GM21723 (cell line): ENCODE measurements at regions not wholly inside any gene's neighbourhood (a gene's known extent, or its start where the extent isn't known, plus 50 kb on each side); places are given as distances from the start of the nearest gene placed in this dataset.
"Not testable (repeated sequence)": the region's sequence is repeated elsewhere in the genome, so short reads cannot be mapped to it uniquely, and the experiment has no call there.

Source experiments
- ATAC-seq: cut with Tn5 transposase; IDR thresholded peaks from one replicate; pipeline ENCODE4 v1.9.1; 2021; ENCODE audit warnings: mild to moderate bottlenecking, moderate library complexity; ENCODE audit not compliant: unreplicated experiment

DNA sequence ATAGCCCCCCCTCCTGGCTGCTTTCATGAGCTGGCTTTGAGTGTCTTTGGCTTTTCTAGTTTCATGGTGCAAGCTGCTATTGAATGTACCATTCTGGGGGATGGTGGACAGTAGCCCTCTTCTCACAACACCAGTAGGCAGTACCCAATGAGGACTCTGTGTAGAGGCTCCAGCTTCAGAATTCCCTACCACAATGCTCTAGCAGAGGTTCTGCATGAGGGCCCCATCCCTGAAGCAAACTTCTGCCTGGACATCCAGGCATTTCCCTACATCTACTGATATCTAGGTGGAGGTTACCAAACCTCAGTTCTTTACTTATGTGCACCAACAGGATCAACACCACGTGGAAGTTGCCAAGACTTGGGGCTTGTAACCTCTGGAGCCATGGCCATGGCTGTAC is 1742.9 kb downstream of the SI start:
- no peak for ATAC-seq

DNA sequence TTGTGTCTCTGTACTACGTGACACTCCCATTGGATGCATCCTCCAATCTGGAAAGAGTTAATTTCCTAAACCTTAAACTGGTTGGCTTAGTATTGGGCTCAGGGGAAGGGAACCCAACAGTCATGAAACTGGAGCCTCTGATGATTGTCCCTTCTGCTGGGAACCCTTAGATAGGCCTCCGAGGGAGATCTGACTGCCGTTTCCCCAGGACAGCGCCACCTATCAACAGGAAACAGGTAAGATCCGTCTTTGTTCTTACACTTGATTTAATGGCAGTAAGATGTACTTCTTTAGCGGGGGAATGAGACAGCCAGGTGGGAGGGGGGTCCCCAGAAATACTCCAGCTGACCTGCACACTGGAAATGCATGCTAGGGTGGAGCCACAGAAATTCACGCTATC is 1749.6 kb downstream of the SI start:
- ATAC-seq, result no peak

DNA sequence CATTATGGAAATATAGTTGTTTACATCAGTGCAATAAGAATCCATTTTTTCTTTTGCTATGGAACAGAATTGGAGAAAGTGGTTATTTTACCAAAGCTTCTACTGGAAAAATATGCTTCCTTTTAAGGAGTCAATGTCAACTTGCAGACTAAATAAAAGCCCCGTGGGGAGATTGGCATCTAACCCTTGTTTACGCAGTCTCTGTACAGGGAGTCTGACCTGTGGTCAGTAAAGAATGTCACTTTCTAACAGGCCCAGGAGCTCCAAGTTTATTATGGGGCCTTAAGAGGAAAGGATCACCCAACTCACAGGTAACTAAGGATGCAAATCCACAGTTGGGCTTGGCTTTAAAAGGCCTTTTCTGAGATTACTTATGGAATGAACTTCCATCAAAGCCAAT is 1751.2 kb downstream of the SI start:
- ATAC-seq, result no peak

DNA sequence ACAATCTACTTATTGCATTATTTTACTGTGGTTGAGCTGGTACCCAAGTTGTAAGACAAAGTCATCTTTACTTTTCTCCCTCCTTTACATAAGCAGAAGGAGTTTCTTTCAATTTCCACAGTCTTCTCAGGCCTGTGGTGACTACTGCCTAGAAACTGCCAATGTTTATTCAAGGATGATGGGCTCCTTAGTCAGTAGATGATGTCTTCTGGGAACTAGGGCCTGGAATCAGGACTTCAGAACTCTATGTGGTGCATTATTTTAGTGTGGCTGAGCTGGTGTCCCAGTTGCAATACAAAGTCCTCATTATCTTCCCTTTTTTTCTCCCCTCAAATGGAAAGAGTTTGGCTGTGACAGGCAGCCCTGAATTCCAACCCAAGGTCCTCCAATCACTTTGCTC is 1762.5 kb downstream of the SI start:
- no peak for ATAC-seq

DNA sequence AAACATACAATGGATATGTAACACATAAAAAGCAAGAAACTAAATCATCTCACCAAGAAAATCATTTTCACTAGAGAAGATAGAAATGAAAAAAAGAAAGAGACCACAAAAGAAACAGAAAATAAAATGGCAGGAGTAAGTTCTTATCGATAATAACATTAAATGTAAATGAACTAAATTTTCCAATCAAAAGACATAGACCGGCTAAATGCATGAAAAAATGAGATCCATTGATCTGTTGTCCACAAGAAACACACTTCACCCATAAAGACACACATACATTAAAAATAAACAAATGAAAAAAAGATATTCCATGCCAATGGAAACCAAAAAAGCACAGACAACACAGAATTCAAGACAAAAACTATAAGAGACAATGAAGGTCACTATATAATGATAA is 1771.9 kb downstream of the SI start:
- ATAC-seq, result no peak

DNA sequence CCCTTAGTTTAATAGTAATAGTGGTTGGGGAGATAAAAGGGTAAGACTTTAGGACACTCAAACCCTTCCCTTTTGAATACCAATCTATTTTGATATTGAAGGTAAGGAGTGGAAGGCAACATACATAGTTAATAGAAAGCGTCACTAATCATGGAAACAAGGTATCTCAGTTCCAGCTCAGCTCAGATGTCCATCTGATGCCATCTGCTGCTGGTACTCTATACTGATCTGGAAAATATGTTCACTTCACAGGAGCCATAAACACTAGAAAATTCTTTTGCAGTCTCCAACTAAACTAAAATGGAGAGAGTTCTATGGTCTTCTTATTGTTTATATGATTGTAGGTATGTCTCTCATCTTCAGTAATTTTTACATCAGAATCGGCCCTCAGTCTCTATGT is 1777.1 kb downstream of the OTOL1 start:
- ATAC-seq, result no peak

DNA sequence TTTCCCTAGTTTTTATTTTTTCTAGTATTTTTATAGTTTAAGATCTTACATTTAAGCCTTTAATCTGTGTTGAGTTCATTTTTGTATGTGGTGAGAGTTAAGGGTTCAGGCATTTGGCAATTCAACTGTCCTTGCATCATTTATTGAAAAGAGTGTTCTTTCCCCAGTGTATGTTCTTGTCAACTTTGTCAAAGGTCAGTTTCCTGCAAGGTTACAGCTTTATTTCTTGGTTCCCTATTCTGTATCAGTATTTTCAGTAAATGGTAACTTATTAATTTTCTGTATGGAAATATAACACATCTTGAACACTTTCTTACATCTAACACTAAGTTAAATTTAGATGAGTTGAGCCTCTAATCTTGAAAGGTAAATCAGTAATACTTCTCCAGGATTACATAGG is 1770.1 kb downstream of the OTOL1 start:
- ATAC-seq, result no peak

DNA sequence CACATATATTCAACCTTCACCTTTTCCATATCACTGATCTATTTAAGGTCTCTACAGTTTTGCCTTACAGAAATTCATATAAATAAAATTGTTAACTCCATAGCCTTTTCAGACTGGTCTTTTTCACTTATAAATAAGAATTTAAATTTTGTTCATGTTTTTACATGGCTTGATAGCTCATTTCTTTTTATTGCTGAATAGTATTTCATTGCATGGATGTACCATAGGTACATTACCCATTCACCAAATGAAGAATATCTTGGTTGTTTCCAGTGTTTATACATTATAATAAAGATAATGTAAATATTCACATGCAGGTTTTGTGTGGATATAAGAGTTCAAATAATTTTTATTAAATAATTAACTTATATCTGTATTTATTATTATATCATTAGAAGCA is 1765.0 kb downstream of the OTOL1 start:
- no peak for ATAC-seq

DNA sequence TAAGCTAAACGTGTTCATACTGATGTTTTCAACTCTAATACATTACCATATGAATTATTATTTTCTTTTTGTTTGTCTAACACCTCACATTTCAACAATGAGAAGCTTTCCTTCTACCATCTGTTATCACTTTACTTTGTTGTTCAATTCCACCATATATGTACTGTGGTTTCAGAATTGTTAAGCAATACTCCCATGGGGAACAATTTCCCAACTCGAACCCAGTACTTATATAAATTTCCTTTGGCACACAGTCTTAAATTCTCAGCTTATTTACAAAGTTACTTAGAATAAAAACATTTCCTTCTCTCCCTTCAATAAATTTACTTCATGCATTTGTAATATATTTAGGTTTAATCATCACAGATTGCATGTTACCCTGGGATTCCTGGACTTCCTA is 1764.4 kb downstream of the OTOL1 start:
- no peak for ATAC-seq

DNA sequence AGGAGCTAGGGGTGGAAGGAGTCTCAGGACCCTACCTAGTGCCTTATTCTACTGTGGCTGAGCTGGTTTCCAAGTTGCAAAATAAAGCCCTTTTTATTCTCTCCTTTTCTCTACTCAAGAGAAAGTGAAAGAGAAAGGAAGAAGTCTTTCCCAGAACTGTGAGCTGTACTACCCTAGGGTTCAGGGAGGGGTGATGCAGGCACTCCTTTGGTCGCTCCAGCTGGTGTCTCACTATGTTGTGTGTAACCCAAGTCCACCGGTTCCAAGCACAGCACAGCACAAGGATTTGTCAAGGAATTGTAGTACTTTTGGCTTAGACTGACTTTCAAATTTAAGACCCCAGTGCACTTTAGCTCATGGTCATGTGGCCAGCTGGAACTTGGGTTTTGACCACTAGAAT is 1721.7 kb downstream of the OTOL1 start:
- ATAC-seq, result no peak

DNA sequence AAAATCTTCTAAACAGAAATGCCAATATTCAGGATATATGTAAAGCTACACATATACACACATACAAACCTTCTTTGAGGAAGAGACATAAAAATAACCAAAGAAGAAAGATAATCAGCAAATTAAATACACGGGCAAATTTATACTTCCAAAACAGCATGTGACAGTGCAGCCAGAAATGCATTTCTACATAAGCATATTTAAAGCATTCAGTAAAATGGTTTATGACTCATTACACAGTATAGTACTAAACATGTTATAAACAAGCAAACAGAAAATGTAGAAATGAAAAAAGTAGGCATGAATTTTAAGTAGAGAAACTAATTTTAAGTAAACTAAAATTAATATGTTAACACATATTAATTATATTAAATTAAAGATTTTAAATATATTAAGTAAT is 1717.2 kb downstream of the OTOL1 start:
- no peak for ATAC-seq

DNA sequence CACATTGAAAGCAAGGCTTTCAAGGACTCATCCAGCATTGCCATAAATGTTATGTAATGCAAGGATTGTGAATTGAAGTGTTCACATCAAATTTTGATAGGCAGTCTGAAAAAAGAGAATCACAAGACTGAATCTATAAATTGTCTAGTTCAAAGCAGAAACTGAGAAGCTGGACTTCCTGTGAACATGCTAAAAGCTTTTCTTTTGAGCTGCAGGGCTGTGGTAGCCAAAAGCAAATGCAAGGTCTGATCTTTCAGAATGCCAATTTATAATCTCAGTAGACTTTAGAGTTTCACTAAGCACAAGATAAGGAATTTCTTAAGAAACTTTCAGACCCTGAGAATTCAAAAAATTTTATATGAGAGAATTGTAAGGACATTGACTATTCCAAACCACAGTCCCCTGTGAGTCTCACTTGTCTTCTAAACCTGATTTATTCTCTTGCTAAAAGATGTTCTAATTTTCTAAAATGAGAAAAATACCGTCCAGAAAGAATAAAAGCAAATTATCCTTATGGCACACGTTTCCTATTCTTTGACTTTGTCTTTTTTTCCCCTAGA is 1700.3 kb downstream of the OTOL1 start:
- no peak for ATAC-seq

DNA sequence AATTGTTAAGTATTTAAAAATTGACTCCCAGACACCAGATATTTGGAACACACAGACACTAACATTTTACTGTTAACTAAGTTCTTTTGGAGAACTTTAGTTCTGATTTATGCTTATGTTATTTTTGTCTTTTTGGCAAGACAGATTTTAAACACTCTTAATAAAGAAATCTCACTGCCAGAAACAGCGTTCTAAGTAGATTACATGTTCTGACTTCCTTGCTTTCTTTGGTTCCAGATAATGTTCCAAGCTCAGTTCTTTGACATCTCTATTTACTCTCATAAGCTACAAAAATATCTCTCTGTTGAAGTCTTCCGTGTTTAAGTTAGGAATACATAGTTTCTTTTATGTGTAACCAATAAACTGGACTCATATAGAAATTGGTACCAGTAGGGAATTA is 1699.6 kb downstream of the OTOL1 start:
- ATAC-seq, result no peak

DNA sequence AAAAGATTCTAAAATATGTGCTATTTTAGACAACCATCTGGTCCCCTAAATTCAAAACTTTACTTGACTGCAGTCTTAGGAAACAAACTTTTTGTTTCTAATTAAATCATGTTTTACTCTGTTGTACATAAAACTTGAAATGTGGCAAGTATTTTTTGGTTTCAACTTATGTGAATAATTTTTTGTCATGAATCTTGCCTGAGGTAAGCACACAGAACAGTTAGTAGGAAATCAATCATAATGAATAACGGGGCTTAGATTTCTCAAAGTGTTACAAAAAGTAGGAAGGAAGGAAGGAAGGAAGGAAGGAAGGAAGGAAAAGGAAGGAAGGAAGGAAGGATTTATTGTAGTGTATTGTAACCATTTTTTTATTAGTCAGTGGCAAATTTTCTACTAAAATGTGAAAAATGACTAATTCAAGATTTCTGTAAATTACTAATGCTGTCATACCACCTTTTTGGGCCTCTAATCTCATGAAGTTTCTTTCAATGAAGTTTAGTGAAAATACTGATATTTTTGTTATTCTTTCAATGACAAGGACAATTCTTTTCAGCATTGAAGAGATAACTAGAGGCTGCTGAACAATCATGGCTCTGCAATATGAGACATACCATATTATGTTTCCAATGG is 1689.2 kb downstream of the OTOL1 start:
- no peak for ATAC-seq

DNA sequence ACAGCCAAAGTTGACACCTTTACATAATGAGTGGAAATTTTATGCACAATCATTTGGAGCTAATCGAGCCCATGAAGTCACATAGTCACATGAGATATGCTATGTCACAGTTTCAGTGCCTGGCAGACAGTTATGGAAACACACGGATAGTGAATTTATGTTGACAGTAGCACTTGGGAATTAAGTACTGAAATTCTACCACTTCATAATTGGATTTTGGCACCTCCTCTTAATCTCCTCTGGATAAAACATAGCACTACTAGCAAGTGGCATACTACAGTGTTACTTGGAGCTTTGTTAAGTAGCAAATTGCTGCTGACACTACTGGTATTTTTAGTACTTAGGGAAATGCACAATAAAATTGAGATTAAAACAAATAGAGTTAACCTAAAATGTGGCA is 1679.4 kb downstream of the OTOL1 start:
- no peak for ATAC-seq

DNA sequence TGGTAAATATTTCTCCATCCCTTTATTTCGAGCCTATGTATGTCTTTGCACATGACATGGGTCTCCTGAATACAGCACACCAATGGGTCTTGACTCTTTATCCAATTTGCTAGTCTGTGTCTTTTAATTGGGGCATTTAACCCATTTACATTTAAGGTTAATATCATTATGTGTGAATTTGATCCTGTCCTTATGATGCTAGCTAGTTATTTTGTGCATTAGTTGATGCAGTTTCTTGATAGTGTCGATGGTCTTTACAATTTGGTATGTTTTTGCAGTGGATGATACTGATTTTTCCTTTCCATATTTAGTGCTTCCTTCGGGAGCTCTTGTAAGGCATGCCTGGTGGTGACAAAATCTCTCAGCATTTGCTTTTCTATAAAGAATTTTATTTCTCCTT is 1675.9 kb downstream of the OTOL1 start:
- ATAC-seq, result not testable (repeated sequence)

DNA sequence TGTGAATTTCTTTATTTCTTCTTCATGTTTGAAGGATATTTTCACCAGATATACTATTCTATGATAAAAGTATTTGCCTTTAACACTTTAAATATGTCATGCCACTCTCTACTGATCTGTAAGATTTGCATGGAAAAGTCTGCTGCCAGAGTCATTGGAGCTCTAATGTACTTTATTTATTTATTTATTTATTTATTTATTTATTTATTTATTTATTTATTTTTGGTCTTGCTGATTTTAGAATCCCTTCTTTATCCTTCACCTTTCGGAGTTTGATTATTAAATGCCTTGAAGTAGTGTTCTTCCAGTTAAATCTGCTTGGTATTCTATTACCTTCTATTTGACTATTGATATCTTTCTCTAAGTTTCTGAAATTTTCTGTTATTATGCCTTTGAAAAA is 1669.6 kb downstream of the OTOL1 start:
- ATAC-seq, result no peak

DNA sequence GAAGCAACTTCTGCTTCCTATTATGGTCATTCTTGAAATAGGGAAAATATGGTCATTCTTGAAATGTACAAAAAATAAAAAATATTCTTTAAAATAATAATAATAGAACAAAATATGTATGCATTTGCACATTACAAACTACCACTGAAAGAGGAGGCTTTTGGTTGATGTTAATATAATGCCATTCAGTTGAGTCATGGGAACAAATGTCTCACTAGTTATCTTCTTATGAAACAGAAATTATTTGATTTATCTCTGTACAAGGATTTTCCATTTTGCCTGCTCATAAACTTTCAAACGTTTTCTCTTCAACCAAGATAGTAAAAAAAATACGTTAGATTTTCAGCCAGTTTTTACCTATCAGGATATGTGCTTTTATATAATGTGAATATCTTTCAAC is 1662.7 kb downstream of the OTOL1 start:
- ATAC-seq, result no peak

DNA sequence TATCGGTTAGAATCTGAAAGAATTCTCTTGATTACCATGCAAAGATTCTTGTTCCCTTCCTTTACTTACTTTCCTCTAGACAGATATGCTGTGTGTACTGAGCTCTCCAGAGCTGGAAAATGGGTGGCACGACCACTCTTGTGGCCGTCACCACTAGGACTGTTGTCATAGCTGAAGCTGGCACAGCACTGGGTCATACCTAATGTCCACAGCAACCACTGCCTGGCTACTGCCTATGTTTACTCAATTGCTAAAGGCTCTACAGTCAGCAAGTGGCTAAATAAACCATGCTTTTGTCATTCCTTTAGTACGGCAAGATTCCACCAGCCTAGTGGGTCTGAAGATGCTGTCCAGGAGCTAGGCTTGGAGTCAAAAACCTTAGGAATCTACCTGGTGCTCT is 1643.0 kb downstream of the OTOL1 start:
- ATAC-seq, result no peak

DNA sequence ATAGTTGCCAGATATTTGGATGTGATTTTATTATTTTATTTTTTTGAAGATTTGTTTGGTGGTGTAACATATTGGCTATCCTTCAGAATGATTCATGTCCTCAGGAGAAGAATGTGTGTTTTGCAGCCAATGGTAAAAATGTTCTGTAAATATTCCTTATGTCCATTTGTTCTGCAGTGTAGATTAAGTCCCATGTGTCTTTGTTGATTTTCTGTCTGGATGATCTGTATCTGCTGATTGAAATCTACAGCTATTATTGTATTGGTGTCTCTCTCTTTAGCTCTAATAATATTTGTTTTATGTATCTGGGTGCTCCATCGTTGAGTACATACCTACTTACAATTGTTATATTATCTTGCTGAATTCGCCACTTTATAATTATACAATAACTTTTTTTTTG is 1641.7 kb downstream of the OTOL1 start:
- ATAC-seq, result no peak

DNA sequence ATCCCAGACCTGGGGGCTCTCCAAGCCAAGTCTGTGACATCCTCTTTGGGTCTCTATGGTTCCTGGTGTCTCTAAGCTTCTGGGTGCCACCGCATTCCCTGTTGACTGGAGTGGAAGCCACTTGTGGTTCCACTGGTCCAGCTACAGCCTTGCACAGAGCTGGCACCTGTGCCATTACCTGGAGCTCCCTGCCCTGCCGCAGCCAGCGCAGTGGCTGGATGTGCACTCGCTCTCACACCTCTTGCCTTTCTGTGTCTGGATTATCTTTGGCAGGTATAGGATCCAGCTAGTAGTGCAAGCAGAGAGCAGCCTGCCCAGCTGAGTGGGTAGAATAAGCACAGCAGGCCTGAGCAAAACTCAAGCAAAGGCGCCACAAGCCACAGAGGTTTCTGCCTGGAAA is 1635.5 kb downstream of the OTOL1 start:
- no peak for ATAC-seq

DNA sequence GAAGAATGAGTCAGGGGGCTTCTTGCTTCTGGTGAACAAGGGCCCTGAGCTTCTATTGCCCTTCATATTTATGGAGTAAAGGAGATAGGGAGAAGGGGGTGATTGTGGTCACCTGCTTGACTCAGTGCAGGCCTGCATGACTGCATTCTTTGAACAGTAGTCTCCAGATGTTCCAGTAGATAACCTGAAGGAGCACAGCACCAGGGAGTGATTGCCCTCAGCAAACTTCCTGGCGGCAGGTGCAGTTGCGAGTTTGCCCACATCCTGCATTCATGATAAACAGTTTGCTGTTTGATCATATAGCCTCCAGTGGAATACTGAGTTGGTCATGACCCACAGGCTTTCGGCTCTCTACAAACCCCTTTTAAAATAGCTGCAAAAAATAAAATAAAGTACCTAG is 1632.7 kb downstream of the OTOL1 start:
- ATAC-seq, result no peak

DNA sequence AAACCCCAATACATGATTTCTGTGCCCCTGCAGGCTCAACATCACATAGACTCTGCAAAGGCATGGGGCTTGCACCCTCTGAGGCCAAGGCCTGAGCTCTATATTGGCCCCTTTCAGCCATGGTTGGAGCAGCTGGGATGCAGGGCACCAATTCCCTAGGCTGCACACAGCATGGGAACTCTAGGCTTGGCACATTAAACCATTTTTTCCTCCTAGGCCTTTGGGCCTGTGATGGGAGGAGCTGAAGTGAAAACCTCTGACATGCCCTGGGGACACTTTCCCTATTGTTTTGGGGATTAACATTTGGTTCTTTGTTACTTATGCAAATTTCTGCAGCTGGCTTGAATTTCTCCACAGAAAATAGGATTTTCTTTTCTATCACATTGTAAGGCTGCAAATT is 1629.5 kb downstream of the OTOL1 start:
- no peak for ATAC-seq
